ENCODE measurements at regions not wholly inside any gene's neighbourhood (a gene's known extent, or its start where the extent isn't known, plus 50 kb on each side); places are given as distances from the start of the nearest gene placed in this dataset.

DNA sequence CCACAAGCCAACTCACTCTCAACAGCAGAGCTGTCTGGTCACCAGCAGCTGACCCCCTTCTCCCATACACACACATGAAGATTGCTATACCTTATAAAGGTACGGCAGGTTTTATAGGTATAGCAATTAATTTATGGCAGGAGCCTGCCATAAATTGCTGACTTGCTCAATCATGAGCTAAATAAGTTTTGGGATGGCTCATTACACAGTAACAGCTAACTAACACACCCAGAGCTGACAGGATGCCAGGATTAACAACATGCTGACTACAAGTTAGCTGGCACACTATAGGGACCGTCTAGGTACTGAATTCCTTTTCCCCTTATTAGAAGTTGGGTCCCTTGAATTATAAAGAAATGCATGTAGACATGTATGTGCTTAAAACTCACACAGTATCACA lies 150.3 kb upstream of the KCNJ18 start:
- no peak for FAIRE-seq
- Histone ChIP-seq H3K27me3 (ENCODE audit: control insufficient read depth in 2 of 2, insufficient read depth in 2 of 2, low read length in 2 of 2) (no peaks in the 10 kb centered on the region), H3K4me3 (no peak overlapping the region), H3K9me1 (ENCODE audit: control insufficient read depth, insufficient read depth, low read length) (no peaks in the 10 kb centered on the region), H4K20me1 (replicated peaks; ENCODE audit: control insufficient read depth, insufficient read depth, low read length) (no peaks in the 10 kb centered on the region), H3K27ac (ENCODE audit: extremely low read depth, low read depth, low read length) (no peak overlapping the region), H3K9me3 (replicated peaks; ENCODE audit: control insufficient read depth, insufficient read depth, low read depth, low read length) (no peaks in the 10 kb centered on the region), H3K4me1 (replicated peaks in 1 of 2; ENCODE audit: control insufficient read depth in 2 of 2, insufficient read depth in 2 of 2, low read length in 2 of 2) (no peaks in the 10 kb centered on the region), H2AFZ (ENCODE audit: low read depth, low read length) (no peak overlapping the region), H3K79me2 (ENCODE audit: control insufficient read depth, insufficient read depth, low read length) (no peaks in the 10 kb centered on the region), H3K36me3 (ENCODE audit: control insufficient read depth, insufficient read depth, low read length) (no peaks in the 10 kb centered on the region), H3K9ac (ENCODE audit: insufficient read depth in 1 of 2, low read depth in 2 of 2, low read length in 2 of 2) (no peak overlapping the region), H3K4me2 (ENCODE audit: insufficient read depth, low read length) (no peak overlapping the region)
- DNase-seq (ENCODE audit: extremely low read depth in 1 of 4, low spot score in 3 of 4) = no peak
- no peak for TF ChIP-seq CBX3 (IDR thresholded peaks at IDR 0.05; ENCODE audit: borderline replicate concordance in 1 of 2, low read length in 2 of 2)
- no peak for TF ChIP-seq TAF15 (IDR thresholded peaks at IDR 0.05; ENCODE audit: low read depth, low read length)
- no peak for TF ChIP-seq YBX1 (IDR thresholded peaks at IDR 0.05)
- no peak for TF ChIP-seq ZNF24 (IDR thresholded peaks at IDR 0.05)
- no peak for TF ChIP-seq KLF13 (tag; IDR thresholded peaks at IDR 0.05; ENCODE audit: borderline replicate concordance, low read depth)
- TF ChIP-seq, protein P1, sequence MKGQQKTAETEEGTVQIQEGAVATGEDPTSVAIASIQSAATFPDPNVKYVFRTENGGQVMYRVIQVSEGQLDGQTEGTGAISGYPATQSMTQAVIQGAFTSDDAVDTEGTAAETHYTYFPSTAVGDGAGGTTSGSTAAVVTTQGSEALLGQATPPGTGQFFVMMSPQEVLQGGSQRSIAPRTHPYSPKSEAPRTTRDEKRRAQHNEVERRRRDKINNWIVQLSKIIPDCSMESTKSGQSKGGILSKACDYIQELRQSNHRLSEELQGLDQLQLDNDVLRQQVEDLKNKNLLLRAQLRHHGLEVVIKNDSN (CRISPR knock-in tag; IDR thresholded peaks at IDR 0.05) = no peak
- TF ChIP-seq GABPB1 (CRISPR knock-in tag; IDR thresholded peaks at IDR 0.05) = no peak
- no peak for TF ChIP-seq TGIF2 (CRISPR knock-in tag; IDR thresholded peaks at IDR 0.05)
- TF ChIP-seq HDAC6 (IDR thresholded peaks at IDR 0.05; ENCODE audit: low read depth, low read length) = no peak
- 71% methylated on average over 2 of the region's 2 CpGs for WGBS (ENCODE audit: insufficient coverage, low coverage, missing lambda C conversion rate)
- CTCF ChIA-PET (ENCODE audit: low intra/inter-chr PET ratio) = no interaction called here
- in situ Hi-C loops (cut with MboI) (no loop called here), intact Hi-C loops (cut with micrococcal nuclease) (no loop called here)
- BruUV-seq (replicated peaks) = no TSS peak
- POLR2A ChIA-PET = no interaction called here
- no peak for ATAC-seq
